HEK293 (cell line): ENCODE measurements at regions not wholly inside any gene's neighbourhood (a gene's known extent, or its start where the extent isn't known, plus 50 kb on each side); places are given as distances from the start of the nearest gene placed in this dataset.

Experiments used
- CTCF ChIA-PET: fragments of 350-600 bp; formaldehyde crosslinking; extraction: SDS; loops from one replicate; lab custom pipeline; 2021; ENCODE audit warnings: antibody characterized with exemption; lab: Yijun Ruan, JAX
- POLR2A ChIA-PET: fragments of 300-600 bp; formaldehyde crosslinking; extraction: SDS; loops from one replicate; lab custom pipeline; 2020; ENCODE audit warnings: antibody characterized with exemption, inconsistent platforms; lab: Yijun Ruan, JAX
- H3K27ac ChIP-seq: fragments of 200-500 bp; sonication (Bioruptor generic); 2 replicates; pipeline ENCODE4 v1.5.1; 2014; ENCODE audit warnings: low read depth, low read length, control low read depth, inconsistent platforms; ENCODE audit errors: extremely low read depth
- H3K36me3 ChIP-seq, 2 experiments: fragments of 200-500 bp in 1 of 2; sonication (Bioruptor generic) in 1 of 2; 1 replicate in 1 of 2; 2 replicates in 1 of 2; pipeline ENCODE4 v1.5.1; 2014 to 2017; ENCODE audit warnings: inconsistent platforms in 2 of 2, low read length in 2 of 2; ENCODE audit not compliant: control insufficient read depth in 2 of 2, insufficient read depth in 1 of 2
- H3K4me1 ChIP-seq: fragments of 200-500 bp; sonication (Bioruptor generic); 2 replicates; pipeline ENCODE4 v1.5.1; 2014; ENCODE audit warnings: mild to moderate bottlenecking, low read length, inconsistent platforms; ENCODE audit not compliant: control insufficient read depth, insufficient read depth
- H3K4me3 ChIP-seq: 2 replicates; pipeline ENCODE4 v1.5.1; 2011; ENCODE audit warnings: low read depth, mild to moderate bottlenecking, control low read depth, low read length, moderate library complexity
- H3K9me3 ChIP-seq: fragments of 200-500 bp; sonication (Bioruptor generic); 2 replicates; pipeline ENCODE4 v1.5.1; 2014; ENCODE audit warnings: low read depth, low read length, inconsistent platforms; ENCODE audit not compliant: control insufficient read depth, insufficient read depth
- GFI1B ChIP-seq: fragments of 450-650 bp; formaldehyde crosslinking; IDR thresholded peaks from 2 replicates; pipeline ENCODE4 v1.5.1; 2016; ENCODE audit warnings: missing biosample characterization, missing genetic modification characterization
- KLF1 ChIP-seq: fragments of 450-650 bp; formaldehyde crosslinking; IDR thresholded peaks from 2 replicates; pipeline ENCODE4 v1.5.1; 2016; ENCODE audit warnings: missing biosample characterization, missing genetic modification characterization
- OVOL3 ChIP-seq: fragments of 450-650 bp; formaldehyde crosslinking; IDR thresholded peaks from 2 replicates; pipeline ENCODE4 v1.5.1; 2016; ENCODE audit warnings: missing biosample characterization, missing genetic modification characterization
- SALL2 ChIP-seq: fragments of 450-650 bp; formaldehyde crosslinking; IDR thresholded peaks from 2 replicates; pipeline ENCODE4 v1.5.0; 2017; ENCODE audit warnings: missing biosample characterization, mild to moderate bottlenecking, missing genetic modification characterization, borderline replicate concordance
- ZBTB11 ChIP-seq: fragments of 450-650 bp; formaldehyde crosslinking; conservative IDR thresholded peaks from 2 replicates; pipeline ENCODE4 v1.5.1; 2016; ENCODE audit warnings: low read depth, missing biosample characterization, missing genetic modification characterization
- ZBTB17 ChIP-seq: fragments of 450-650 bp; formaldehyde crosslinking; IDR thresholded peaks from 2 replicates; pipeline ENCODE4 v1.5.1; 2016; ENCODE audit warnings: missing biosample characterization, missing genetic modification characterization
- ZBTB44 ChIP-seq: fragments of 450-650 bp; IDR thresholded peaks from 2 replicates; pipeline ENCODE4 v1.5.1; 2018; ENCODE audit warnings: missing biosample characterization, mild to moderate bottlenecking, missing genetic modification characterization
- ZEB2 ChIP-seq: fragments of 450-650 bp; formaldehyde crosslinking; IDR thresholded peaks from 2 replicates; pipeline ENCODE4 v1.5.1; 2016; ENCODE audit warnings: missing biosample characterization, missing genetic modification characterization
- ZNF138 ChIP-seq: fragments of 450-650 bp; formaldehyde crosslinking; IDR thresholded peaks from 2 replicates; pipeline ENCODE4 v1.5.1; 2016; ENCODE audit warnings: missing biosample characterization, missing genetic modification characterization, borderline replicate concordance
- ZNF146 ChIP-seq: fragments of 450-650 bp; formaldehyde crosslinking; IDR thresholded peaks from 2 replicates; pipeline ENCODE4 v1.5.1; 2016; ENCODE audit warnings: missing biosample characterization, missing genetic modification characterization
- ZNF280C ChIP-seq: fragments of 450-650 bp; formaldehyde crosslinking; IDR thresholded peaks from 2 replicates; pipeline ENCODE4 v1.5.1; 2016; ENCODE audit warnings: missing biosample characterization, missing genetic modification characterization
- ZNF280D ChIP-seq: fragments of 450-650 bp; formaldehyde crosslinking; IDR thresholded peaks from 2 replicates; pipeline ENCODE4 v1.5.1; 2016; ENCODE audit warnings: missing biosample characterization, missing genetic modification characterization
- ZNF354C ChIP-seq: fragments of 450-650 bp; formaldehyde crosslinking; IDR thresholded peaks from 2 replicates; pipeline ENCODE4 v1.5.1; 2016; ENCODE audit warnings: missing biosample characterization, missing genetic modification characterization, low read depth, borderline replicate concordance
- ZNF449 ChIP-seq: fragments of 450-650 bp; formaldehyde crosslinking; IDR thresholded peaks from 2 replicates; pipeline ENCODE4 v1.5.1; 2017; ENCODE audit warnings: missing biosample characterization, mild to moderate bottlenecking, missing genetic modification characterization, moderate library complexity
- ZNF513 ChIP-seq: fragments of 450-650 bp; IDR thresholded peaks from 2 replicates; pipeline ENCODE4 v1.5.1; 2018; ENCODE audit warnings: missing biosample characterization, missing genetic modification characterization
- ZNF549 ChIP-seq: fragments of 450-650 bp; IDR thresholded peaks from 2 replicates; pipeline ENCODE4 v1.5.1; 2018; ENCODE audit warnings: missing biosample characterization, missing genetic modification characterization, mild to moderate bottlenecking, inconsistent platforms, moderate library complexity
- ZNF558 ChIP-seq: fragments of 450-650 bp; formaldehyde crosslinking; IDR thresholded peaks from 2 replicates; pipeline ENCODE4 v1.5.1; 2016; ENCODE audit warnings: missing biosample characterization, missing genetic modification characterization
- ZNF624 ChIP-seq: fragments of 450-650 bp; formaldehyde crosslinking; IDR thresholded peaks from 2 replicates; pipeline ENCODE4 v1.5.1; 2017; ENCODE audit warnings: missing biosample characterization, missing genetic modification characterization
- ZNF843 ChIP-seq: fragments of 450-650 bp; formaldehyde crosslinking; IDR thresholded peaks from 2 replicates; pipeline ENCODE4 v1.5.1; 2016; ENCODE audit warnings: missing biosample characterization, missing genetic modification characterization

GRCh38 chr11:44445500-44446365 lies 119.7 kb upstream of the CD82 start:
- H3K4me1 ChIP-seq = no peaks in the 10 kb centered on the region
- H3K4me3 ChIP-seq = no peak overlapping the region
- no peaks in the 10 kb centered on the region for H3K9me3 ChIP-seq
- H3K27ac ChIP-seq = no peak overlapping the region
- H3K36me3 ChIP-seq = no peaks in the 10 kb centered on the region
- POLR2A ChIA-PET = interaction anchor here (0.6 kb wide), 1 partner anchor 8 kb away, joined by 3 read pairs; no protein-coding TSS in a partner anchor
- TF ChIP-seq ZNF138 (no peak), ZNF558 (tag by site-specific recombination) (no peak)
- CTCF ChIA-PET = interaction anchor here (0.5 to 1.0 kb wide), 3 partner anchors 19 to 160 kb away, joined by 4 to 7 read pairs (median 4); no protein-coding TSS in a partner anchor

- CTCF ChIA-PET = interaction anchor here (0.9 to 1.0 kb wide), 2 partner anchors 19 to 160 kb away, joined by 4 read pairs; no protein-coding TSS in a partner anchor
- H3K4me1 ChIP-seq = no peaks in the 10 kb centered on the region
- no peaks in the 10 kb centered on the region for H3K36me3 ChIP-seq
- no peak overlapping the region for H3K27ac ChIP-seq
- H3K4me3 ChIP-seq = no peak overlapping the region
- H3K9me3 ChIP-seq = no peaks in the 10 kb centered on the region
- POLR2A ChIA-PET = no interaction called here
- TF ChIP-seq ZNF549 (no peak), ZBTB44 (tag by site-specific recombination) (no peak), GFI1B (tag by site-specific recombination) (no peak), ZNF280D (no peak), ZEB2 (tag by site-specific recombination) (no peak), KLF1 (tag by site-specific recombination) (no peak), ZBTB11 (tag by site-specific recombination) (no peak), ZNF449 (tag by site-specific recombination) (no peak), SALL2 (no peak), ZNF354C (tag by site-specific recombination) (no peak), ZNF843 (tag by site-specific recombination) (no peak), ZBTB17 (tag by site-specific recombination) (no peak), OVOL3 (tag by site-specific recombination) (no peak), ZNF624 (no peak), ZNF146 (tag by site-specific recombination) (no peak), ZNF280C (no peak), ZNF513 (tag by site-specific recombination) (no peak)
These were observed 119.1 kb upstream of the CD82 start for GRCh38 chr11:44446366-44446762.
